Endothelial cell of umbilical vein (primary cell): ENCODE measurements at regions not wholly inside any gene's neighbourhood (a gene's known extent, or its start where the extent isn't known, plus 50 kb on each side); places are given as distances from the start of the nearest gene placed in this dataset.

ENCODE experiments used
- BruUV-seq: library from RNA; stranded (reverse); fragments of 400-500 nt; replicated peaks from 2 replicates; lab custom pipeline; 2021; lab: Mats Ljungman, UMichigan
- CTCF ChIA-PET: fragments of 300-600, 350-600 bp; sonication (Branson Sonifier 250); formaldehyde crosslinking; loops from one replicate; lab custom pipeline; 2021; ENCODE audit warnings: antibody characterized with exemption, inconsistent platforms; lab: Charles Lee
- POLR2A ChIA-PET: fragments of 300-600, 350-600 bp; sonication (Branson Sonifier 250); formaldehyde crosslinking; loops from one replicate; lab custom pipeline; 2021; ENCODE audit warnings: antibody characterized with exemption, inconsistent platforms; lab: Charles Lee
- DNase-seq: peaks from one replicate; pipeline ENCODE4 v3.0.0-alpha.2; 2011; ENCODE audit warnings: low read depth, low spot score
- FAIRE-seq: peaks from 2 replicates; lab custom pipeline; 2011; peaks lifted over from hg19 to GRCh38; lab: Jason Lieb, UNC
- H2AFZ ChIP-seq: 2 replicates; pipeline ENCODE4 v1.6.0; 2012; ENCODE audit warnings: low read depth, low read length, control low read depth, inconsistent platforms
- H3K27ac ChIP-seq: 2 replicates; pipeline ENCODE4 v1.5.1; 2011; ENCODE audit warnings: low read depth, mild to moderate bottlenecking, control low read depth, low read length, moderate library complexity; ENCODE audit not compliant: insufficient read depth
- H3K27me3 ChIP-seq, 2 experiments: 2 replicates each; pipeline versions ENCODE4 v1.6.0 to v1.6.1; 2011; ENCODE audit warnings: low read length in 2 of 2, mixed read lengths in 1 of 2; ENCODE audit not compliant: control insufficient read depth in 2 of 2, insufficient read depth in 2 of 2
- H3K36me3 ChIP-seq, 2 experiments: 2 replicates in 1 of 2; 3 replicates in 1 of 2; pipeline ENCODE4 v1.5.1; 2011; ENCODE audit warnings: low read length in 2 of 2, mild to moderate bottlenecking in 1 of 2, moderate library complexity in 1 of 2; ENCODE audit not compliant: control insufficient read depth in 2 of 2, insufficient read depth in 2 of 2; ENCODE audit errors: extremely low read depth in 1 of 2
- H3K4me1 ChIP-seq: 3 replicates; pipeline ENCODE4 v1.5.1; 2011; ENCODE audit warnings: mild to moderate bottlenecking, low read length; ENCODE audit not compliant: control insufficient read depth, insufficient read depth; ENCODE audit errors: extremely low read depth
- H3K4me2 ChIP-seq: 2 replicates; pipeline ENCODE4 v1.6.1; 2011; ENCODE audit warnings: low read length, control low read depth, mixed read lengths; ENCODE audit not compliant: insufficient read depth
- H3K4me3 ChIP-seq, 3 experiments: fragments of 200-600 bp in 1 of 3; sonication (generic), shearing (Covaris generic) in 1 of 3; replicated peaks in 1 of 3; 2 replicates each; pipeline ENCODE4 v1.5.1; 2011 to 2016; ENCODE audit warnings: control low read depth in 3 of 3, low read length in 3 of 3, mild to moderate bottlenecking in 2 of 3, inconsistent platforms in 1 of 3, low read depth in 1 of 3, moderate library complexity in 1 of 3; ENCODE audit not compliant: insufficient read depth in 1 of 3
- H3K79me2 ChIP-seq: 2 replicates; pipeline ENCODE4 v1.6.0; 2012; ENCODE audit warnings: low read length, inconsistent platforms; ENCODE audit not compliant: control insufficient read depth, insufficient read depth
- H3K9ac ChIP-seq: replicated peaks from 2 replicates; pipeline ENCODE3; 2011; ENCODE audit warnings: low read length, control low read depth; ENCODE audit not compliant: insufficient read depth; ENCODE audit errors: extremely low read depth
- H3K9me1 ChIP-seq: replicated peaks from 3 replicates; pipeline ENCODE4 v1.6.0; 2011; ENCODE audit warnings: mild to moderate bottlenecking, low read length; ENCODE audit not compliant: control insufficient read depth, insufficient read depth; ENCODE audit errors: extremely low read depth
- H3K9me3 ChIP-seq: replicated peaks from 2 replicates; pipeline ENCODE4 v1.5.1; 2012; ENCODE audit warnings: low read length, inconsistent platforms; ENCODE audit not compliant: control insufficient read depth, insufficient read depth
- H4K20me1 ChIP-seq: replicated peaks from 2 replicates; pipeline ENCODE3; 2011; ENCODE audit warnings: mild to moderate bottlenecking, low read length; ENCODE audit not compliant: control insufficient read depth, insufficient read depth; ENCODE audit errors: extremely low read depth
- CTCF ChIP-seq, 2 donors: IDR thresholded peaks; 1 replicate in 1 of 2; 2 replicates in 1 of 2; pipeline ENCODE4 v1.5.1; 2011; ENCODE audit warnings: low read length in 2 of 2, mild to moderate bottlenecking in 2 of 2, moderate library complexity in 2 of 2, control low read depth in 1 of 2, inconsistent platforms in 1 of 2, low read depth in 1 of 2; ENCODE audit not compliant: insufficient read depth in 1 of 2; ENCODE audit errors: extremely low read depth in 1 of 2
- EZH2 ChIP-seq: IDR thresholded peaks from 2 replicates; pipeline ENCODE4 v1.6.1; 2012; ENCODE audit warnings: borderline replicate concordance, low read depth, mild to moderate bottlenecking, moderate library complexity, low read length, inconsistent platforms; ENCODE audit not compliant: severe bottlenecking
- FOS ChIP-seq: IDR thresholded peaks from 2 replicates; pipeline ENCODE4 v1.6.1; 2011; ENCODE audit warnings: mild to moderate bottlenecking, low read length, moderate library complexity, borderline replicate concordance; ENCODE audit not compliant: insufficient read depth
- GATA2 ChIP-seq: IDR thresholded peaks from 2 replicates; pipeline ENCODE4 v1.7.0; 2011; ENCODE audit warnings: low read depth, mild to moderate bottlenecking, moderate library complexity, mixed read lengths, low read length; ENCODE audit not compliant: insufficient read length, insufficient read depth
- JUN ChIP-seq: IDR thresholded peaks from 2 replicates; pipeline ENCODE4 v1.6.1; 2011; ENCODE audit warnings: borderline replicate concordance, low read depth; ENCODE audit not compliant: insufficient read length, insufficient read depth
- MAX ChIP-seq: IDR thresholded peaks from 2 replicates; pipeline ENCODE4 v1.6.1; 2011; ENCODE audit not compliant: insufficient read depth, insufficient read length
- MYC ChIP-seq: IDR thresholded peaks from one replicate; pipeline ENCODE4 v1.6.1; 2011; ENCODE audit warnings: mild to moderate bottlenecking, low read depth, low read length
- POLR2A ChIP-seq: IDR thresholded peaks from 2 replicates; pipeline ENCODE4 v1.6.1; 2012; ENCODE audit warnings: low read depth, mild to moderate bottlenecking, control low read depth, low read length
- POLR2AphosphoS5 ChIP-seq: IDR thresholded peaks from 2 replicates; pipeline ENCODE4 v1.6.1; 2012; ENCODE audit warnings: low read depth, mild to moderate bottlenecking, control low read depth, low read length, moderate library complexity; ENCODE audit not compliant: insufficient read depth
- dilution Hi-C: fragments of 300-500 bp; cut with MboI; formaldehyde crosslinking; loops from one replicate; pipeline ENCODE4 v1.15.0; 2019; ENCODE audit warnings: low sequenced_read_pairs; ENCODE audit not compliant: extremely low pct_ligation_motif_present
- intact Hi-C: fragments of 100-400 bp; cut with micrococcal nuclease; formaldehyde crosslinking; loops from one replicate; pipeline ENCODE4 v1.10.0; 2022

DNA sequence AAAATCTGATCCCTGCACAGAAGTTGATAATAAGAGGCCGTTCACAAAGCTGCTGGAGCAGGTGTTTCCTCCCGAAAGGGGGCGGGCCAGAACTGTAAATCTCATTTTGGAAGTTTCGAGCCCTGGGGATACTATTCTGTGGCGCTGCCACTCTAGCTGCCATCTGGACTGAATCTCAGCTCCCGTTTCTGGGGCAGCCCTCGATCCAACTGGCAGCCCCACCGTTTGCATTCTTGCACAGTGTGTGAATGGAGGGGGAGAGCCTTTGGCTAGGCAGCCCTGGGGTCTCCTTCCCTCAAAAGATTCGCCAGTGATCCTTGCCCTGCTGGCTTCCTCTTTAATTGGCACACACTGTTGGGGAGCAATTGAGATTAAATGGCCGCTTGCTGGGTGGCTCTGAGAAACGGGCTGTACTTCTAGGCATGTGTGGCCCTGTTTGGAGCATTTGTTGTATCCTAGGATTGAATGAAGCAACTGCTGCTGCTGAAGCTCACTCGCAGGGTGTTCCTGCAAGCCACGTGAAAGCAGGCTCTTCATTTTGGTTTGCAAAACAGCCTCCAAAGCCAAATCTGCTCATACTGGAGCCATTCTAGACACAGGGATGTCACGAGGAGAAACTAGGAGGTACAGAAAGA is 57.2 kb upstream of the TOPAZ1 start:
- no peaks in the 10 kb centered on the region for H3K9me3 ChIP-seq
- dilution Hi-C loops, result no loop called here
- H3K9ac ChIP-seq, result no peak overlapping the region
- no TSS peak for BruUV-seq
- no peak overlapping the region for H3K27ac ChIP-seq
- no peak overlapping the region for H3K4me2 ChIP-seq
- H3K9me1 ChIP-seq, result no peaks in the 10 kb centered on the region
- POLR2A ChIA-PET, result interaction anchor here (0.5 kb wide), 1 partner anchor 739 kb away, joined by 3 read pairs; no protein-coding TSS in a partner anchor
- no peak overlapping the region for H2AFZ ChIP-seq
- H3K27me3 ChIP-seq, result peaks cover 2 to 3% of the 10 kb centered on the region in 2 experiments
- no peaks in the 10 kb centered on the region for H3K36me3 ChIP-seq
- CTCF ChIA-PET, result interaction anchor here (1.1 to 2.5 kb wide), 2 partner anchors 14 to 22 kb away, joined by 3 to 19 read pairs; no protein-coding TSS in a partner anchor
- TF ChIP-seq MAX (no peak), POLR2A (no peak), POLR2AphosphoS5 (no peak), GATA2 (no peak), FOS (no peak), JUN (no peak), EZH2 (no peak), MYC (no peak), CTCF (IDR thresholded peaks at IDR 0.05; ENCODE audit: extremely low read depth in 1 of 2, insufficient read depth in 1 of 2, low read depth in 1 of 2, low read length in 2 of 2) (no peak)
- intact Hi-C loops, result no loop called here
- H3K4me3 ChIP-seq, result no peak overlapping the region
- DNase-seq (no peak), FAIRE-seq (no peak)
- no peaks in the 10 kb centered on the region for H3K4me1 ChIP-seq
- H4K20me1 ChIP-seq, result no peaks in the 10 kb centered on the region
- H3K79me2 ChIP-seq, result no peaks in the 10 kb centered on the region
